ENCODE measurements at regions not wholly inside any gene's neighbourhood (a gene's known extent, or its start where the extent isn't known, plus 50 kb on each side); places are given as distances from the start of the nearest gene placed in this dataset.

- intact Hi-C loops (cut with micrococcal nuclease; ENCODE audit: unreplicated experiment), result no loop called here
- BruUV-seq (replicated peaks), result no TSS peak
- H3K4me1 ChIP-seq (ENCODE audit: control insufficient read depth, insufficient read depth, low read length), result no peaks in the 10 kb centered on the region
- H3K4me3 ChIP-seq, result no peak overlapping the region
- H3K4me2 ChIP-seq (ENCODE audit: control insufficient read depth, insufficient read depth), result no peak overlapping the region
- ChIA-PET CTCF (no interaction called here), RAD21 (ENCODE audit: unreplicated experiment) (no interaction called here), POLR2A (no interaction called here), SMC1A (ENCODE audit: uncharacterized antibody, unreplicated experiment) (no interaction called here)
- DNase-seq (ENCODE audit: low read depth, low spot score), result no peak
- in situ Hi-C loops (cut with MboI), result no loop called here
- H3K27ac ChIP-seq (ENCODE audit: control insufficient read depth, insufficient read depth), result no peak overlapping the region
- H4K20me1 ChIP-seq (ENCODE audit: control insufficient read depth, insufficient read depth), result no peaks in the 10 kb centered on the region
- no peak for FAIRE-seq
- 0% methylated on average over 1 of the region's 1 CpG for WGBS (ENCODE audit: insufficient coverage, insufficient replicate concordance, low lambda C conversion rate, missing lambda C conversion rate)
- TF ChIP-seq ZBED1 (IDR thresholded peaks at IDR 0.05; ENCODE audit: borderline replicate concordance) (no peak), BCLAF1 (IDR thresholded peaks at IDR 0.05) (no peak), SMC3 (IDR thresholded peaks at IDR 0.05; ENCODE audit: borderline replicate concordance, low read length) (no peak), CHD4 (IDR thresholded peaks at IDR 0.05) (no peak), MAX (IDR thresholded peaks at IDR 0.05; ENCODE audit: low read depth, low read length) (no peak), MEF2A (IDR thresholded peaks at IDR 0.05; ENCODE audit: insufficient read depth, low read depth, low read length) (no peak), ATF7 (IDR thresholded peaks at IDR 0.05; ENCODE audit: low read depth) (no peak), ZZZ3 (IDR thresholded peaks at IDR 0.05; ENCODE audit: control insufficient read depth, insufficient read length, low read depth) (no peak), POLR2A (IDR thresholded peaks at IDR 0.05; ENCODE audit: low read depth, low read length) (no peak), ZBTB40 (IDR thresholded peaks at IDR 0.05; ENCODE audit: borderline replicate concordance) (no peak), ETV6 (conservative IDR thresholded peaks at IDR 0.05 in 1 of 2, IDR thresholded peaks at IDR 0.05 in 1 of 2; ENCODE audit: borderline replicate concordance in 1 of 2, low read depth in 1 of 2) (no peak)
- no peaks in the 10 kb centered on the region for H3K79me2 ChIP-seq (ENCODE audit: control insufficient read depth, insufficient read depth, low read length)
- no peaks in the 10 kb centered on the region for H3K36me3 ChIP-seq (ENCODE audit: control insufficient read depth in 2 of 2, insufficient read depth in 2 of 2, low read length in 1 of 2)
- no peaks in the 10 kb centered on the region for H3K27me3 ChIP-seq (replicated peaks in 1 of 2; ENCODE audit: control insufficient read depth in 2 of 2, insufficient read depth in 2 of 2, low read length in 1 of 2)
- H2AFZ ChIP-seq (ENCODE audit: control insufficient read depth, low read depth, low read length), result no peak overlapping the region
- H3K9me3 ChIP-seq (replicated peaks; ENCODE audit: control insufficient read depth, insufficient read depth, low read length), result no peaks in the 10 kb centered on the region
- no peak for ATAC-seq
- H3K9ac ChIP-seq (ENCODE audit: control insufficient read depth, insufficient read depth, low read length), result no peak overlapping the region
Observed at GRCh38 chrX:122666601-122667000, 517.5 kb upstream of the GRIA3 start.

Data from GM12878 (cell line).